WTC11 (cell line): ENCODE measurements at regions not wholly inside any gene's neighbourhood (a gene's known extent, or its start where the extent isn't known, plus 50 kb on each side); places are given as distances from the start of the nearest gene placed in this dataset.

Experiments
- ATAC-seq: fragments of 200-7000 bp; cut with Tn5 transposase; 2 replicates; pipeline ENCODE4 v1.10.0; 2021; ENCODE audit warnings: mild to moderate bottlenecking, moderate library complexity
- CTCF ChIA-PET: fragments of 300-600 bp; sonication (Branson Sonifier 250); formaldehyde crosslinking; loops from one replicate; lab custom pipeline; 2021; ENCODE audit warnings: antibody characterized with exemption; lab: Charles Lee
- POLR2A ChIA-PET: fragments of 350-600 bp; sonication (Branson Sonifier 250); formaldehyde crosslinking; loops from one replicate; lab custom pipeline; 2021; ENCODE audit warnings: antibody characterized with exemption; lab: Charles Lee
- DNase-seq: peaks from one replicate; pipeline ENCODE4 v3.0.0; 2021; ENCODE audit warnings: low spot score
- H3K27ac Mint-ChIP-seq: 2 replicates; pipeline ENCODE4 v1.8.0; 2021; ENCODE audit warnings: mixed read lengths
- H3K27me3 Mint-ChIP-seq: 2 replicates; pipeline ENCODE4 v1.8.0; 2021; ENCODE audit warnings: low read depth, mild to moderate bottlenecking, moderate library complexity, mixed read lengths
- H3K36me3 Mint-ChIP-seq: 2 replicates; pipeline ENCODE4 v1.8.0; 2021; ENCODE audit warnings: mixed read lengths
- H3K4me1 Mint-ChIP-seq: 2 replicates; pipeline ENCODE4 v1.8.0; 2022; ENCODE audit warnings: mixed read lengths
- H3K4me3 Mint-ChIP-seq: 2 replicates; pipeline ENCODE4 v1.8.0; 2021; ENCODE audit warnings: mild to moderate bottlenecking, moderate library complexity, mixed read lengths
- H3K9me3 Mint-ChIP-seq: 2 replicates; pipeline ENCODE4 v1.8.0; 2021; ENCODE audit warnings: mixed read lengths
- ELF4 ChIP-seq: sonication (generic); formaldehyde crosslinking; IDR thresholded peaks from 2 replicates; pipeline ENCODE4 v1.8.1; 2022; ENCODE audit warnings: low read depth, mild to moderate bottlenecking, moderate library complexity, missing genetic modification reagents
- FOXK1 ChIP-seq: sonication (generic); formaldehyde crosslinking; IDR thresholded peaks from 2 replicates; pipeline ENCODE4 v1.8.0; 2022; ENCODE audit warnings: mild to moderate bottlenecking, moderate library complexity, missing genetic modification reagents
- GRHL2 ChIP-seq: fragments of 250-450 bp; sonication (Bioruptor Pico); IDR thresholded peaks from 2 replicates; pipeline ENCODE4 v1.8.0; 2022; ENCODE audit warnings: mild to moderate bottlenecking, moderate library complexity; ENCODE audit not compliant: insufficient replicate concordance, severe bottlenecking
- NFE2L1 ChIP-seq: sonication (generic); formaldehyde crosslinking; IDR thresholded peaks from 2 replicates; pipeline ENCODE4 v1.8.1; 2023; ENCODE audit warnings: missing genetic modification reagents
- NR3C1 ChIP-seq: sonication (generic); formaldehyde crosslinking; conservative IDR thresholded peaks from 2 replicates; pipeline ENCODE4 v1.8.1; 2023; ENCODE audit warnings: low read depth, mild to moderate bottlenecking, missing genetic modification reagents
- PRRX2 ChIP-seq: fragments of 250-450 bp; sonication (Bioruptor Pico); IDR thresholded peaks from 2 replicates; pipeline ENCODE4 v1.8.0; 2021; ENCODE audit warnings: mild to moderate bottlenecking
- RORB ChIP-seq: fragments of 250-450 bp; sonication (Bioruptor Pico); IDR thresholded peaks from 2 replicates; pipeline ENCODE4 v1.9.0; 2021; ENCODE audit warnings: mild to moderate bottlenecking
- TEAD4 ChIP-seq: sonication (generic); formaldehyde crosslinking; IDR thresholded peaks from 2 replicates; pipeline ENCODE4 v1.8.0; 2022; ENCODE audit warnings: mild to moderate bottlenecking, missing genetic modification reagents
- TF ChIP-seq, protein P1 (sequence below): sonication (generic); formaldehyde crosslinking; IDR thresholded peaks from 2 replicates; pipeline ENCODE4 v1.8.0; 2023; ENCODE audit warnings: mild to moderate bottlenecking, missing genetic modification reagents
- TF ChIP-seq, protein P2 (sequence below): fragments of 200-600 bp; IDR thresholded peaks from 2 replicates; pipeline ENCODE4 v1.8.0; 2022; ENCODE audit warnings: antibody characterized with exemption
- TF ChIP-seq, protein P3 (sequence below): sonication (generic); formaldehyde crosslinking; IDR thresholded peaks from 2 replicates; pipeline ENCODE4 v1.8.1; 2023; ENCODE audit warnings: mild to moderate bottlenecking, missing genetic modification reagents, borderline replicate concordance
- TF ChIP-seq, protein P4 (sequence below): sonication (generic); formaldehyde crosslinking; IDR thresholded peaks from 2 replicates; pipeline ENCODE4 v1.8.1; 2023; ENCODE audit warnings: mild to moderate bottlenecking, missing genetic modification reagents, moderate library complexity
- TF ChIP-seq, protein P5 (sequence below): fragments of 250-450 bp; sonication (Bioruptor Pico); IDR thresholded peaks from 2 replicates; pipeline ENCODE4 v1.9.0; 2021; ENCODE audit warnings: mild to moderate bottlenecking, borderline replicate concordance
- TF ChIP-seq, protein P6 (sequence below): sonication (generic); formaldehyde crosslinking; IDR thresholded peaks from 2 replicates; pipeline ENCODE4 v1.8.0; 2023; ENCODE audit warnings: missing genetic modification reagents
- TF ChIP-seq, protein P7 (sequence below): fragments of 250-450 bp; sonication (Bioruptor Pico); IDR thresholded peaks from 2 replicates; pipeline ENCODE4 v1.8.0; 2021; ENCODE audit warnings: mild to moderate bottlenecking

DNA sequence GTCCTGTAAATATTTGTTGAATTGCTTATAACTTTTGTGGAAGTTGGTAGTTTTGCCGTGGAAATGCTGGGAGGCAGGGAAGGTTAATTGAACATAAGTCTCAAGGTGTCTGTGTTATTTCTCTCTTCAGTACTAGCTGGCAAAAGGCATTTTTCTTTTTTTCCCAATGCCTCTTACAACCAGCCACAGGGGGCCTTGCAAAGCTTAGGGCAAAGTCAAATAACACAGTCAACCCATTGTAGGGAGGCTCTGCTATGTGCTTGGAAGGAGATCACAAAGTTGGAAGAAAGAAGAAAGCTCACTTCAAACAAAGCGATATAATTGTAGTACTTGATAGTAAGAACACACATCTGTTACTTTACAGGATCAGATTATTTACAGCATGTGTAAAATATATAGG lies 802.6 kb downstream of the PDHA2 start (continued):
- TF ChIP-seq, protein P1, sequence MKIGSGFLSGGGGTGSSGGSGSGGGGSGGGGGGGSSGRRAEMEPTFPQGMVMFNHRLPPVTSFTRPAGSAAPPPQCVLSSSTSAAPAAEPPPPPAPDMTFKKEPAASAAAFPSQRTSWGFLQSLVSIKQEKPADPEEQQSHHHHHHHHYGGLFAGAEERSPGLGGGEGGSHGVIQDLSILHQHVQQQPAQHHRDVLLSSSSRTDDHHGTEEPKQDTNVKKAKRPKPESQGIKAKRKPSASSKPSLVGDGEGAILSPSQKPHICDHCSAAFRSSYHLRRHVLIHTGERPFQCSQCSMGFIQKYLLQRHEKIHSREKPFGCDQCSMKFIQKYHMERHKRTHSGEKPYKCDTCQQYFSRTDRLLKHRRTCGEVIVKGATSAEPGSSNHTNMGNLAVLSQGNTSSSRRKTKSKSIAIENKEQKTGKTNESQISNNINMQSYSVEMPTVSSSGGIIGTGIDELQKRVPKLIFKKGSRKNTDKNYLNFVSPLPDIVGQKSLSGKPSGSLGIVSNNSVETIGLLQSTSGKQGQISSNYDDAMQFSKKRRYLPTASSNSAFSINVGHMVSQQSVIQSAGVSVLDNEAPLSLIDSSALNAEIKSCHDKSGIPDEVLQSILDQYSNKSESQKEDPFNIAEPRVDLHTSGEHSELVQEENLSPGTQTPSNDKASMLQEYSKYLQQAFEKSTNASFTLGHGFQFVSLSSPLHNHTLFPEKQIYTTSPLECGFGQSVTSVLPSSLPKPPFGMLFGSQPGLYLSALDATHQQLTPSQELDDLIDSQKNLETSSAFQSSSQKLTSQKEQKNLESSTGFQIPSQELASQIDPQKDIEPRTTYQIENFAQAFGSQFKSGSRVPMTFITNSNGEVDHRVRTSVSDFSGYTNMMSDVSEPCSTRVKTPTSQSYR (CRISPR knock-in tag) = no peak
- no peak for TF ChIP-seq NFE2L1 (CRISPR knock-in tag)

DNA sequence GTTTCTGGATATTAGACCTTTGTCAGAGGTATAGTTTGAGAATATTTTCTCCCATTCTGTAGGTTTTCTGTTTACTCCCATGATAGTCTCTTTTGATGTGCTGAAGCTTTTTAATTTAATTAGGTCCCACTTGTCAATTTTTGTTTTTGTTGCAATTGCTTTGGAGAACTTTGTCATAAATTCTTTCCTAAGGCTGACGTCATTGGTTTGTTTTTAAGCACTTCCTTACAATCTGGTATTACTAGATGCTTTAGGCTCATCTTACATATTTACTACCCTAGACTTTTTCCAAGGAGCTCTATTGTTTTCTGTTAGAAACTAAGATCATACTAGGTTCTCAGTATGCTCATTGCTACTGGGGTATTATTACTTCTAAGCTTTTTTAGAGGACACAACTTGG lies 806.3 kb downstream of the PDHA2 start:
- Mint-ChIP-seq H3K9me3 (peaks cover 17% of the 10 kb centered on the region), H3K4me1 (peaks cover 7% of the 10 kb centered on the region), H3K4me3 (no peak overlapping the region), H3K36me3 (peaks cover 10% of the 10 kb centered on the region), H3K27ac (no peak overlapping the region), H3K27me3 (no peaks in the 10 kb centered on the region)
- CTCF ChIA-PET = no interaction called here
- TF ChIP-seq, protein P2, sequence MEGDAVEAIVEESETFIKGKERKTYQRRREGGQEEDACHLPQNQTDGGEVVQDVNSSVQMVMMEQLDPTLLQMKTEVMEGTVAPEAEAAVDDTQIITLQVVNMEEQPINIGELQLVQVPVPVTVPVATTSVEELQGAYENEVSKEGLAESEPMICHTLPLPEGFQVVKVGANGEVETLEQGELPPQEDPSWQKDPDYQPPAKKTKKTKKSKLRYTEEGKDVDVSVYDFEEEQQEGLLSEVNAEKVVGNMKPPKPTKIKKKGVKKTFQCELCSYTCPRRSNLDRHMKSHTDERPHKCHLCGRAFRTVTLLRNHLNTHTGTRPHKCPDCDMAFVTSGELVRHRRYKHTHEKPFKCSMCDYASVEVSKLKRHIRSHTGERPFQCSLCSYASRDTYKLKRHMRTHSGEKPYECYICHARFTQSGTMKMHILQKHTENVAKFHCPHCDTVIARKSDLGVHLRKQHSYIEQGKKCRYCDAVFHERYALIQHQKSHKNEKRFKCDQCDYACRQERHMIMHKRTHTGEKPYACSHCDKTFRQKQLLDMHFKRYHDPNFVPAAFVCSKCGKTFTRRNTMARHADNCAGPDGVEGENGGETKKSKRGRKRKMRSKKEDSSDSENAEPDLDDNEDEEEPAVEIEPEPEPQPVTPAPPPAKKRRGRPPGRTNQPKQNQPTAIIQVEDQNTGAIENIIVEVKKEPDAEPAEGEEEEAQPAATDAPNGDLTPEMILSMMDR = no peak
- TF ChIP-seq, protein P3, sequence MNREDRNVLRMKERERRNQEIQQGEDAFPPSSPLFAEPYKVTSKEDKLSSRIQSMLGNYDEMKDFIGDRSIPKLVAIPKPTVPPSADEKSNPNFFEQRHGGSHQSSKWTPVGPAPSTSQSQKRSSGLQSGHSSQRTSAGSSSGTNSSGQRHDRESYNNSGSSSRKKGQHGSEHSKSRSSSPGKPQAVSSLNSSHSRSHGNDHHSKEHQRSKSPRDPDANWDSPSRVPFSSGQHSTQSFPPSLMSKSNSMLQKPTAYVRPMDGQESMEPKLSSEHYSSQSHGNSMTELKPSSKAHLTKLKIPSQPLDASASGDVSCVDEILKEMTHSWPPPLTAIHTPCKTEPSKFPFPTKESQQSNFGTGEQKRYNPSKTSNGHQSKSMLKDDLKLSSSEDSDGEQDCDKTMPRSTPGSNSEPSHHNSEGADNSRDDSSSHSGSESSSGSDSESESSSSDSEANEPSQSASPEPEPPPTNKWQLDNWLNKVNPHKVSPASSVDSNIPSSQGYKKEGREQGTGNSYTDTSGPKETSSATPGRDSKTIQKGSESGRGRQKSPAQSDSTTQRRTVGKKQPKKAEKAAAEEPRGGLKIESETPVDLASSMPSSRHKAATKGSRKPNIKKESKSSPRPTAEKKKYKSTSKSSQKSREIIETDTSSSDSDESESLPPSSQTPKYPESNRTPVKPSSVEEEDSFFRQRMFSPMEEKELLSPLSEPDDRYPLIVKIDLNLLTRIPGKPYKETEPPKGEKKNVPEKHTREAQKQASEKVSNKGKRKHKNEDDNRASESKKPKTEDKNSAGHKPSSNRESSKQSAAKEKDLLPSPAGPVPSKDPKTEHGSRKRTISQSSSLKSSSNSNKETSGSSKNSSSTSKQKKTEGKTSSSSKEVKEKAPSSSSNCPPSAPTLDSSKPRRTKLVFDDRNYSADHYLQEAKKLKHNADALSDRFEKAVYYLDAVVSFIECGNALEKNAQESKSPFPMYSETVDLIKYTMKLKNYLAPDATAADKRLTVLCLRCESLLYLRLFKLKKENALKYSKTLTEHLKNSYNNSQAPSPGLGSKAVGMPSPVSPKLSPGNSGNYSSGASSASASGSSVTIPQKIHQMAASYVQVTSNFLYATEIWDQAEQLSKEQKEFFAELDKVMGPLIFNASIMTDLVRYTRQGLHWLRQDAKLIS (CRISPR knock-in tag) = no peak
- TF ChIP-seq, protein P4, sequence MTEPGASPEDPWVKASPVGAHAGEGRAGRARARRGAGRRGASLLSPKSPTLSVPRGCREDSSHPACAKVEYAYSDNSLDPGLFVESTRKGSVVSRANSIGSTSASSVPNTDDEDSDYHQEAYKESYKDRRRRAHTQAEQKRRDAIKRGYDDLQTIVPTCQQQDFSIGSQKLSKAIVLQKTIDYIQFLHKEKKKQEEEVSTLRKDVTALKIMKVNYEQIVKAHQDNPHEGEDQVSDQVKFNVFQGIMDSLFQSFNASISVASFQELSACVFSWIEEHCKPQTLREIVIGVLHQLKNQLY = no peak
- TF ChIP-seq ELF4 (CRISPR knock-in tag) (no peak), PRRX2 (CRISPR knock-in tag) (no peak), FOXK1 (no peak), RORB (CRISPR knock-in tag) (no peak), TEAD4 (CRISPR knock-in tag) (no peak), GRHL2 (CRISPR knock-in tag) (no peak), NR3C1 (CRISPR knock-in tag) (no peak)
- TF ChIP-seq, protein P5, sequence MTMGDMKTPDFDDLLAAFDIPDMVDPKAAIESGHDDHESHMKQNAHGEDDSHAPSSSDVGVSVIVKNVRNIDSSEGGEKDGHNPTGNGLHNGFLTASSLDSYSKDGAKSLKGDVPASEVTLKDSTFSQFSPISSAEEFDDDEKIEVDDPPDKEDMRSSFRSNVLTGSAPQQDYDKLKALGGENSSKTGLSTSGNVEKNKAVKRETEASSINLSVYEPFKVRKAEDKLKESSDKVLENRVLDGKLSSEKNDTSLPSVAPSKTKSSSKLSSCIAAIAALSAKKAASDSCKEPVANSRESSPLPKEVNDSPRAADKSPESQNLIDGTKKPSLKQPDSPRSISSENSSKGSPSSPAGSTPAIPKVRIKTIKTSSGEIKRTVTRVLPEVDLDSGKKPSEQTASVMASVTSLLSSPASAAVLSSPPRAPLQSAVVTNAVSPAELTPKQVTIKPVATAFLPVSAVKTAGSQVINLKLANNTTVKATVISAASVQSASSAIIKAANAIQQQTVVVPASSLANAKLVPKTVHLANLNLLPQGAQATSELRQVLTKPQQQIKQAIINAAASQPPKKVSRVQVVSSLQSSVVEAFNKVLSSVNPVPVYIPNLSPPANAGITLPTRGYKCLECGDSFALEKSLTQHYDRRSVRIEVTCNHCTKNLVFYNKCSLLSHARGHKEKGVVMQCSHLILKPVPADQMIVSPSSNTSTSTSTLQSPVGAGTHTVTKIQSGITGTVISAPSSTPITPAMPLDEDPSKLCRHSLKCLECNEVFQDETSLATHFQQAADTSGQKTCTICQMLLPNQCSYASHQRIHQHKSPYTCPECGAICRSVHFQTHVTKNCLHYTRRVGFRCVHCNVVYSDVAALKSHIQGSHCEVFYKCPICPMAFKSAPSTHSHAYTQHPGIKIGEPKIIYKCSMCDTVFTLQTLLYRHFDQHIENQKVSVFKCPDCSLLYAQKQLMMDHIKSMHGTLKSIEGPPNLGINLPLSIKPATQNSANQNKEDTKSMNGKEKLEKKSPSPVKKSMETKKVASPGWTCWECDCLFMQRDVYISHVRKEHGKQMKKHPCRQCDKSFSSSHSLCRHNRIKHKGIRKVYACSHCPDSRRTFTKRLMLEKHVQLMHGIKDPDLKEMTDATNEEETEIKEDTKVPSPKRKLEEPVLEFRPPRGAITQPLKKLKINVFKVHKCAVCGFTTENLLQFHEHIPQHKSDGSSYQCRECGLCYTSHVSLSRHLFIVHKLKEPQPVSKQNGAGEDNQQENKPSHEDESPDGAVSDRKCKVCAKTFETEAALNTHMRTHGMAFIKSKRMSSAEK (CRISPR knock-in tag) = no peak
- TF ChIP-seq, protein P6, sequence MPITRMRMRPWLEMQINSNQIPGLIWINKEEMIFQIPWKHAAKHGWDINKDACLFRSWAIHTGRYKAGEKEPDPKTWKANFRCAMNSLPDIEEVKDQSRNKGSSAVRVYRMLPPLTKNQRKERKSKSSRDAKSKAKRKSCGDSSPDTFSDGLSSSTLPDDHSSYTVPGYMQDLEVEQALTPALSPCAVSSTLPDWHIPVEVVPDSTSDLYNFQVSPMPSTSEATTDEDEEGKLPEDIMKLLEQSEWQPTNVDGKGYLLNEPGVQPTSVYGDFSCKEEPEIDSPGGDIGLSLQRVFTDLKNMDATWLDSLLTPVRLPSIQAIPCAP (CRISPR knock-in tag) = no peak
- TF ChIP-seq, protein P7, sequence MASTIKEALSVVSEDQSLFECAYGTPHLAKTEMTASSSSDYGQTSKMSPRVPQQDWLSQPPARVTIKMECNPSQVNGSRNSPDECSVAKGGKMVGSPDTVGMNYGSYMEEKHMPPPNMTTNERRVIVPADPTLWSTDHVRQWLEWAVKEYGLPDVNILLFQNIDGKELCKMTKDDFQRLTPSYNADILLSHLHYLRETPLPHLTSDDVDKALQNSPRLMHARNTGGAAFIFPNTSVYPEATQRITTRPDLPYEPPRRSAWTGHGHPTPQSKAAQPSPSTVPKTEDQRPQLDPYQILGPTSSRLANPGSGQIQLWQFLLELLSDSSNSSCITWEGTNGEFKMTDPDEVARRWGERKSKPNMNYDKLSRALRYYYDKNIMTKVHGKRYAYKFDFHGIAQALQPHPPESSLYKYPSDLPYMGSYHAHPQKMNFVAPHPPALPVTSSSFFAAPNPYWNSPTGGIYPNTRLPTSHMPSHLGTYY = no peak
- no peak for ATAC-seq
- POLR2A ChIA-PET = no interaction called here
- DNase-seq = no peak
